ENCODE measurements at regions not wholly inside any gene's neighbourhood (a gene's known extent, or its start where the extent isn't known, plus 50 kb on each side); places are given as distances from the start of the nearest gene placed in this dataset.
A peak's percentile ranks its signal among the peaks of the same experiment; 100 is the strongest.

GRCh38 chr6:122008101-122008999, 391.1 kb upstream of the HSF2 start:
- Mint-ChIP-seq H3K27ac (peak overlapping the region; percentile 85 to 96 (median 87)), H3K4me3 (no peak overlapping the region), H3K4me1 (peaks cover 35 to 40% of the 10 kb centered on the region in 2 experiments), H3K9me3 (no peaks in the 10 kb centered on the region; a peak in 1 of 5 replicates), H3K36me3 (ENCODE audit: insufficient read depth in 1 of 3, low read depth in 3 of 3) (peaks cover 0 to 6% (median 3%) of the 10 kb centered on the region in 3 experiments; a peak in 2 of 7 replicates), H3K27me3 (ENCODE audit: low read depth) (no peaks in the 10 kb centered on the region)
- no peaks in the 10 kb centered on the region for H3K79me1 ChIP-seq (ENCODE audit: insufficient read depth, low read depth, low read length, poor library complexity, severe bottlenecking)
- no peak overlapping the region for H4K91ac ChIP-seq (ENCODE audit: insufficient read length, low read depth, low read length)
- DNase-seq = no peak
- H2BK15ac ChIP-seq (ENCODE audit: low read depth, low read length) = no peak overlapping the region
- no peaks in the 10 kb centered on the region for H4K20me1 ChIP-seq (ENCODE audit: control insufficient read depth, insufficient read depth, insufficient read length)
- no peaks in the 10 kb centered on the region for H3K9me3 ChIP-seq (ENCODE audit: control insufficient read depth, low read depth, low read length)
- no peak overlapping the region for H2BK5ac ChIP-seq (ENCODE audit: insufficient read length, low read length)
- no peak for TF ChIP-seq CTCF (conservative IDR thresholded peaks at IDR 0.05)
- H3K27me3 ChIP-seq (ENCODE audit: insufficient read depth, low read length) = no peaks in the 10 kb centered on the region
- no CpG with 5 or more reads among the region's 6 CpGs for WGBS (ENCODE audit: extremely low coverage, insufficient read length, low lambda C conversion rate)
- H2AFZ ChIP-seq (ENCODE audit: low read length) = no peak overlapping the region
- H3K79me2 ChIP-seq (ENCODE audit: insufficient read depth, low read length) = no peaks in the 10 kb centered on the region
- H3K4ac ChIP-seq (ENCODE audit: low read depth, low read length) = no peak overlapping the region
- no peak overlapping the region for H3K4me2 ChIP-seq (ENCODE audit: insufficient read depth, insufficient read length, low read length)
- no peak overlapping the region for H3T11ph ChIP-seq (ENCODE audit: low read length)
- no peak overlapping the region for H2BK120ac ChIP-seq (ENCODE audit: low read depth, low read length, poor library complexity, severe bottlenecking)
- H3K27ac ChIP-seq (ENCODE audit: insufficient read length, low read depth, low read length) = peak overlapping the region; percentile 53
- no peak overlapping the region for H3K56ac ChIP-seq (ENCODE audit: insufficient read length, low read depth, low read length)
- no peak overlapping the region for H3K9ac ChIP-seq (ENCODE audit: extremely low read depth, insufficient read length, low read length)
- no peak overlapping the region for H2AK5ac ChIP-seq (ENCODE audit: insufficient read length, low read length)
- peaks cover 7% of the 10 kb centered on the region; the same call in 1 of the 2 replicates for H3K4me1 ChIP-seq (ENCODE audit: insufficient read depth, low read length)
- H4K8ac ChIP-seq (replicated peaks; ENCODE audit: insufficient read length, low read depth, low read length) = no peak overlapping the region
- H2BK20ac ChIP-seq (ENCODE audit: low read depth, low read length, poor library complexity, severe bottlenecking) = no peak overlapping the region
- H3K18ac ChIP-seq (ENCODE audit: insufficient read length, low read depth, low read length) = no peak overlapping the region
- H4K5ac ChIP-seq (ENCODE audit: insufficient read length, low read depth, low read length) = no peak overlapping the region
- no peak overlapping the region for H3K23ac ChIP-seq (ENCODE audit: insufficient read length, low read depth, low read length)
- H3K14ac ChIP-seq (ENCODE audit: insufficient read depth, low read length) = no peak overlapping the region
- H3K23me2 ChIP-seq (ENCODE audit: insufficient read length, low read depth, low read length, poor library complexity, severe bottlenecking) = no peaks in the 10 kb centered on the region
- H2BK12ac ChIP-seq (ENCODE audit: insufficient read length, low read depth, low read length) = no peak overlapping the region

Data from H9 (cell line).